Cerebellar cortex (tissue), 1 donor: ENCODE measurements at regions not wholly inside any gene's neighbourhood (a gene's known extent, or its start where the extent isn't known, plus 50 kb on each side); places are given as distances from the start of the nearest gene placed in this dataset.

Source experiments
- DNase-seq: peaks from one replicate; pipeline ENCODE4 v3.0.0-alpha.2; 2015; ENCODE audit warnings: low spot score

DNA sequence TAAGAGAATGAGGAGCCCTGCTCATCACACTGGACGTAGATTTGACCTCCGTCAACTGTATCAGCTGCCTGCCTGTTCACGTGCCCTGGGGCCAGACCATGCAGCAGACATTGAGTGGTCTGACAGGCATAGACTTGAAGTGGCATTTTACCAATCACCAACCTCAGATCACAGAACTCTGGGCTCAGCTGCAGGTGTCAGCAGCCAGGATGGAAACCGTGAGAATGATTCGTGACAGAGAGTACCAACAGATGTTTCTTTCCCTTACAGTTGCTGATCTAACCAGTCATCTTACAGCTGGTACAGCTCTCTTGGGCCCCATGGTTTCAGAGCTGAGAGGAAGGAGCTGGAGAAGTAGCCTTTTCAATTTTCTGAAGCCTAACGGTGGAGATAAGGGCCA lies 148.9 kb downstream of the EN1 start:
- no peak for DNase-seq

DNA sequence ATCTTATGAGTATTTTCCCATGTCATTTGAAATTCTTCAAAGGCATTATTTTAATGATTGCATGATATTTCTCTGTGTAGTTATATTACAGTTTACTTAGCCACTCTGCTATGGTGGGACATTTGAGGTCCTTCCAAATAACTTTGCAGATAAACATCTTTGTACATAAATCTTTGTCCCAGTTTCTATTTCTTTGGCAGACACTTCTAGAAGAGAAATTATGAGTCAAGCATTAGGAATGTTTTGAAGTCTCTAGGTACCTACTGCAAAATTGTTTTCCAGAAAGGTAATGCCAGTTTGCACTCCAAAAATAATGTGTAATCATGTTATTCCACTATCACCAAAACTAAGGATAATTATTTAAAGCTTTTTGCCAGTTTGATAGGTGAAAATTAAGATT lies 149.7 kb downstream of the EN1 start:
- DNase-seq: no peak

DNA sequence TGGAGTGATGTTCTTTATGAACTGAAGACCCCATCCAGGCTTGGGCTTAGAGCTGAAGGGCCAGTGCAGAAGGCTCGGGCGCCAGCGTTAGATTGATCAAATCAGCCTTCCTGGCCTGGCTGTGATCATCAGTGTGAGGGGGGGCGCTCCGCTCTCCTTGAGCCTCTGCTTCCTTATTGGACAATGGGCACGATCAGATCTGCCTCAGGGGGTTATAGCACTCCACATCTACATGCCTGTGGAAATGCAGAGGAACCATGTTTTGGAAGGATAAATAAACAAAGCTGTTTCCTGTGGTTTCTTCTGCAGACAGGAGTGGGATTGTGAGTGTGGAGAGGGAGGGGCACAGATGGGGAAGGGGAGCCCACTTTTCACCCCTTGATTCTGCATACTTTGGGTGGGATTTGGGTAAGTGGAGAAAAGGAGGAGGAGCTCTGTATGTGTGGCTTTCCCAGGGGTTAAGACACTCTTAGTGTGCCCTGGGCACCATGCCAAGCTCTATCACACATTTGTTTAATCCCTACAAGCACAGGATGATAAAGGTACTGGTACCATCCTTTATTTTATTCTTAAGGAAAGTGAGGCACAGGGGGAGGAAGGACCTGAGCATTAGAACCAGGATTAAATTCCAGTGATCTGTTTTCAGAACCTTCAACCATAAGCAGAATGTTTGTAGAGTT lies 150.5 kb downstream of the EN1 start:
- no peak for DNase-seq

DNA sequence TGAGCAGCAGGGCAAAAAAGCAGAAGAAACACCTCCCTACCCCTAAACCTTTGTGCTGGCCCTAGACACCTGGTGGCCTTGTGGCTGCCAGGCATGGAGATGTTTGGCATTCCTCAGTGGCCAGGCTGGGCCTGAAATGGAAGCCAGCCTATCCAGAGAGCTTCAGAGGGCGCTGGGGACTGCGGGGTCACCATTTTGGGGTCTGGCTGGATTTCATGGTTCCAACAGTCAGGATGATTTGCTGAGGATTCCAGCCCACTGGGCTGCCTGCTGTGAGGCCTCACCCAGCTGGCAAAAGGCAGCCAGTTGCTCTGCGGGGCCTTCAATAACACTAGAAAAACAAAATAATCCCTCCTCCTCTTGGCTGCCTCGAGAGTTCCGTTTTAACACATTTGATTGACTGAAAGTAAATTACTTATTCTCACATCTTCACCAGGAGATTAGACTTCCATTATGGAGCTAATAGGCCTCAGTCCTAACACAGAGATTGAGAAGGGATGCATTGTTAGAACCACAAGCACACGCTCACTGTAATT lies 154.1 kb downstream of the EN1 start:
- DNase-seq: no peak

DNA sequence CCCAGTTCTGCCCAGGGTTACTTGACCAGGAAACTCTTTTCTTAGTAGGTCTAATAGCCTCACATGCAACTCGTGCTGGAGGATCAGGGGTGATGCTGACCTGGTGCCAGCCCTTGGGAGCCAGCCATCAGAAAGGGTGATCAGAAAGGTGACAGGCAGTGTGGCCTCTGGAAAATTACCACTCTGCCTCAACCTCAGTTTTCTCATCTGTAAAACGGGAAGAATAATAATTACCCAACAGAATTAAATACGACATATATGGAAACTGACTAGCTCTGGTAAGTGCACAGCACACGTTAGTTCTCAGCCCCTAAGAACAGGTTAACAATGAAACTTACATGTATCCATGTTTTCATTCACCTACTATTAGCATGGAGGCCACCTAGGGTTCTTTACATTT lies 157.6 kb downstream of the EN1 start:
- no peak for DNase-seq

DNA sequence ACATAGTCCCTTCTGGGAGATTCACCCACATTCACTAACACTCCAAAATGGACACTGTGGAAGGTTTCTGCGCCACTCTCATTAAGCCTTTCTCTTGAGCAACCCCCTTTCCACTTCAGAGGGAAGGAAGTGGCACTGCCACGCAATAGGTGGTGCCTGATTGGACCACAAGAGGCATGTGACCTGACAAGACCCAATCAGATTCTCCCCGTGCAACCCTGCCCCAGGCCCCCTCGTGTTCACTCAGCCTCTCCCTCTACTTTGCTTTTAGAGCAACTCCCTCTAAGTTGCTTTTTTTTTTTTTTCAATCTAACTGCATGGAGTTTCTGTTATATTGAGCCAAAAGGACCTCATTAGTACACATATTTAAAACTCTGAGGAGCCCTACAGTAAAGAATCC lies 158.0 kb downstream of the EN1 start:
- no peak for DNase-seq

DNA sequence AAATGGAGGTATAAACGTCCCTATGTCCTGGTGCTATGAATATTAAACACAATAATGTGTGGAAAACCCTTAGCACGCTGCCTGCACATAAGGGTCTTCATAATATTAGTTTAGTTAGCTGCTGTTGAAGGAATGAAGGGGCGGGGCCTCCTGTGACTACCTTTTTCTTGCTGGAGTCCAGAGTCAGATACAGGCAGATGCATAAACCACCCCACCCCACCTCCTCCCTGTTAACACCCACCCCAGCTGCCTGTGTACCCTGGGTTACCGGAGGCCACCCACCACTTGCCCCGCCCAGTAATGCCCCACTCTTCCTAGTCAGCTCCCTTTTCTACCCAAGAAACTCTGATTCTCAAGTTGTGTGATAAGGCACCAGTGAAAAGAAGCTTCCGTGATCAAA lies 158.4 kb downstream of the EN1 start:
- no peak for DNase-seq

DNA sequence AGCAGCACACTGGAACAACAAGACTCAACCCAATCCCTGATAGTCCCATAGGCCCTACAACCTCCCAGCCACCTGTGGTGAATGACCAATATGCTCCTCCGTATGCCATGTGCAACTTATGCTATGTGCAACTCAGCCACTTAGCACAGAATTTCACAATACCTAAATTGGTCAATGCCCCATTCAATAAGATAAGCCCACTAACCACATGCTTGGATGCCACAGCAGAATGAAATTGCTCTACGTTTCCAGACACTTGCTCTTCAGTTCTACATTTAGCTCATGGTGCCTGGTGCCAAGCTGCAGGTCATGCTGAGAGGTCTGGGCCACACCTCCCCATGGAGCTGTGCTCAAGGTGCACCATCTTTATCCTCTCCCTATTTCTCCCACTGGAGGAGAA lies 159.8 kb downstream of the EN1 start:
- no peak for DNase-seq

DNA sequence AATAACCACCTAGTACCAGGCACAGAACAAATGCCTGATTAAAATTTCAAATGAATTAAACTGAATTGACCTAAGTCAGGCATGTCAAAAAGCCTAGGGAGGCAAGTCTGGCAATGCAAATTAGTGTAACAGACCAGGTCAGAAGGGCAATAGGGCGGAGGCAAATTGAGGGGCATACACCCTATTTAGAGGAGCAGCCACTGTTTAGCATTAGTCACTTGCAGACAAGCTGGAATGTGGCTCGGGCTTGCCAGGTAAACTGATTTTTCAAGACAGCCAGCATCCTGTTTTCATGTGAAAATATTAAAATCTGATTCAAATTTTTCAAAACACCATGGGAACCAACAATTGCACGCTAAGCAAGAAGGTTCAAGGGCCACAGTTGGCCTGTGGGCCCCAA lies 160.3 kb downstream of the EN1 start:
- DNase-seq: no peak

DNA sequence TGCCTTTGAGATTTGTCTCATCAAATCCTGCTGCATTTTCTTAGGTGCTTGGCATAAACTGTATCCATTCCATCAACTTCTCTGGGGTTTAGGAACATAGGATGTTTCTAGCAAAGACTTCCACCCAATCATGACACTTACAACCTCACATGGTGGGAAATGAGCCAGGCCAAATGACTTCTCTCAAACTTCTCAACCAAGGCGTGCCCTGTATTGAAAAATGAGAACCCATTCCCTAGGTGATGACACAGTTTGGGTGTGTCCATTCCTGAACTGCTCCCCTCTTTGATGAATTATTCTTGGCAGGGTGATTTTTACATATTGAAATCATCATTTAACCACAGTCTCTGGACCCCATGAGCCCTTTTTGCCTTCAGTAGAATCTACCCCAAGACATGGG lies 161.1 kb downstream of the EN1 start:
- DNase-seq: no peak

DNA sequence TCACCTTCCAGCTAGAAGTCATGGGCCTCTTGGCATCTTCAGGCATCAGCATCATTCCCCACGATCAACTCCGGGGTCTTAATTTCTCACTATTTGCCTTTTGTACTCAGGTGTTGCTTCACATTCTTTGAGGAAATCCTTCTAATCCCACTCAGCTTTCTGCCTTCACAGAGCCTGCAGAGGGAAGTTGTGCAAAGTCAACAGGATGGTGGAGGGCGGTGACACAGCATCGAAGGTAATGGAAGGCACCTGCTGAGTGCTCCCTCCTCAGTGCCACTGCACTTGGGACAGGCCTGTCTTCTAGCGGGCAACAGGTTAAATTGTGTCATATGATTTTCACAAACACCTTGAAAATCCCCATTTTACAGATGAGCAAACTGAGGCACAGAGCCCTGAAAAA lies 164.0 kb downstream of the EN1 start:
- DNase-seq: no peak

DNA sequence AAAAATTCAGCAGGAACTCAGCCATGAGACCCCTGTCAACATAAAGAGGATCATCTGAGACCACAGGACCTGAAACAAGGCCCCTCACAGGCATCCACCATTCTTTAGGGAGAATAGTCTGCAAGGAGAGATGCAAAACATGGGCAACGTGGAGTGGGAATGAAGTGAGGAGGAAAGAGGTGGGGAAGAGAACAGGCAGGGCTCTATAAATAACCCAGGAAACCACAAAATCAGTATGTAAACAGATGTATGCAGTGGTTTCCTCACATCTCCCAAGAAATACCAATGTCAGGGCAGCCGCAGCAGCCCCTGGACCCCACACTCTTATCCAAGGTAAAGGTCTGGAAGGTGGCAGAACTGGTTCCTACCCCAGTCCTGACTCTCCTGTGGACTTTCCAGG lies 168.5 kb downstream of the EN1 start:
- no peak for DNase-seq

DNA sequence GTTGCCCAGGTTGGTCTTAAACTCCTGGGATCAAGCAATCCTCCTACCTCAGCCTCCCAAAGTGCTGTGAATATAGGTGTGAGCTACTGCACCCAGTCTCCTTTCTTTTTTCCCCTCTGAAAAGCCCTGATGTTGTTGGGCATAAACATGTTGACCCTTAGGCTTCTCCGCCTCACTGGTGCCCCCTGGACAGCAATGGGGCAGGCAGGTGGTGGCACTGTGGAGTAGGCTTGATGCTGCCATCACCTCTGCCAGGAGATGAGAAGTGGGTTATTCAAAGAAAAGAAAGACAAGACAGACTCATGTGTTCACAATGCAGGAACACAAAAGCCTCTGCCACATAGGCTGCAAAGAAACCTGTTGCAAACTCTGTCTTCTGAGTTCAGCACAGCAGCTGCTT lies 169.9 kb downstream of the EN1 start:
- DNase-seq: no peak

DNA sequence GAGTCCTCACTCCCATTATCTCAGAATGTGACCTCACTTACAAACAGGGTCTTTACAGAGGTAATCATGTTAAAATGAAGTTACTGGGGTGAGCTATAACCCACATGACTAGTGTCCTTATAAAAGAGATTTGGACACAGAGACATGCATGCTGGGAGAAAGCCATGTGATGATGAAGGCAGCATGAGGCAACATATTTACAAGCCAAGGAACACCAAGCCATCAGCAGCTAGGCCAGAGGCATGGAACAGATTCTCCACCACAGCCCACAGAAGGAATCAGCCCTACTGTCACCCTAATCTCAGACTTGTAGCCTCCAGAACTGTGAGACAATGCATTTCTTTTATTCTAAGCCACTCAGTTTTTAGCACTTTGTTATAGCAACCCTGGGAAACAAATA lies 171.9 kb downstream of the EN1 start:
- DNase-seq: no peak

DNA sequence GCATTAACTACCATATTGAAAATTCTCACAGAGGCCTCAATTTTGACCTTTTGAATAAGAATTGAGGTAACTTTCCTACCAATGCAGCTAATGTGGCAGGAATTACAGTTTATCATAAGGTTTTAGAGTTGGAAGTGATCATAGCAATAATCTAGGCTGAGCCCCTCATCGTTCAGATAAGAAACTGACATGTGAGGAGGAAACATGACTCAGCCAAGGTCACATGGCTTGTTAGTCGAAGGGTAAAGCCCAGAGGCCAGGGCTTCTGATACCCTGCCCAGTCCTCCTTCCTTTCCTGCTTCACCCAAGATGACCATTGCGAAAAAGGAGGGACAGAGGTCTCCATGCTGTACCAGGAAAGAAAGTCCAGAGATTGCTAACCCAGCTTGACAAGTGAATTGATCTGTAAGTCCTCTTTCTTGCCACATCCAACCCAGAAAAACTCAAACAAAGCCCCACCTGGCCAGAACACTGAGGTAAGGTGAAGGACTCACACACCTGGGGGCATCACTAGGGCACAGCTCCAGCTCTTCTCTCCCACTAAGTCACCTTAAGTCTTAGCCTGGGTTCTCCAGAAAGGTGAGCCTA lies 174.8 kb downstream of the EN1 start:
- no peak for DNase-seq

DNA sequence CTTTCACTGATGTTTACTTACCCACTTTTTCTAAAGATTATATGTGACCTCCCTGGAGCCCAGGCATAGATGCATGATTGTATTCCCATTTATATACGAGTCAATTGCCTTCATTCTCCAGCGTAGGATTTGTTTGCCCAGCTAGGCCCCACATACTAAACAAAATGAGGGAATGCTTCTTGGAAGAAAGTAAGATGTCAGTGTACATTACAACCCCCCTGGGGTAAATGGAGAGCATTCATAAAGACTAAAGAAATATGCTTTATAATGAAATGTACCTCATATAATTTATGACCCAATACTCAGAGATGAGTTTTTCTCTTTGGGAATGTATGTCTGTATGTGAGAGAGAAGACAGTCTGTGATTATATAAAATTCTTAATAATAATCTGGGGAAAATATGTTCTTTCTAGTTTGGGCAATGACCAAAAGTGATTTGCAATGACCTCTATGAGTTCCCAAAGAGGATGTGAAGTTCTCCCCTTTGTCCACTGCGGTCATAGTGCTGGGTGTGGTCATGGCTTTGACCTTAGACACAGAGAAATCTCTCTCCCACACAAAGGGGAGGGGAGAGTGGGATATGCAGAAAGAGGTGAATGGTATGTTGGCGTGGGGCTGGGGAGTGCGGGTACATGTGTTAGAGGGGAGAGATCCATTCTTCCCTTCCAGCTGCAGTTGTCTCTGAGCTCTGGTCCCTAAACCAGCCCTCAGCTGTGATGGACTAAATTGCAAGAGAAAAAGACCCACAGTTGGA lies 175.6 kb downstream of the EN1 start:
- DNase-seq: no peak

DNA sequence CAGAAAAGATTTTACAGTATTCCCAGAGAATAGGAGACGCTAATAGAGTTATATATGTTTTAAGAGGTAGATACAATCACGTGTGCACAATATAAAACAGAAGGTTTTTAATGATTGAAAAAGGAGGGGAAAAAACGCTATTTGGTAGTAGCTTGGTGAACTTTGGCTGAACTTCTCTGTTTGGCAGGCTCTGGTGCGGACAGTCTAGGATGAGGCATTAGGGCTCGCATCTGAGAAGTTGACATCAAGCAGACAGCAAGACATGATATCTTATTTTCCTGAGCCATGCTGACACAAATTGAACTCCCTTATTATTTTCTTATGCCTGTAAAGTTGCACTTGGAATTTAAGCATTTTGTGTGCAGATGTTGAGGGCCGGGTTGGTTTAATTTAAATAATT lies 176.6 kb downstream of the EN1 start:
- no peak for DNase-seq

DNA sequence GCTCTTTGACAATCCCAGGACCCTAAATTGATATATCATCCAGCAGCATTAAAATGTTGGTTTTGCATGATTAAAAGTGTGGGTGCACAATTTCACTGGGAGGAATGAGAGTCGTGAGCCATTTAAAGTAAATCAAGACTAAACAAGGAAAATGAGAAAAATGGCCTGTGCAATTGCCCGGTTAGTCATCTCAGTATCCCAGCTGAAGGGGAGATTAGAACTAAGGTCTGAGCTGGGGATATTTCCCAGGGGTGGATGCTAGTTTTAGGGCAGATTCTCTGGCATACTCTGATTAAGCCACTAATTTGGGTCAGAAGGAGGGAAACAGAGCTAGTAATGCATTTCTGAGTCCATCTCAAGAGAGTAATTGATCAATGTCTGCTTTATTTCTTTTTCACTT lies 177.2 kb downstream of the EN1 start:
- DNase-seq: no peak

DNA sequence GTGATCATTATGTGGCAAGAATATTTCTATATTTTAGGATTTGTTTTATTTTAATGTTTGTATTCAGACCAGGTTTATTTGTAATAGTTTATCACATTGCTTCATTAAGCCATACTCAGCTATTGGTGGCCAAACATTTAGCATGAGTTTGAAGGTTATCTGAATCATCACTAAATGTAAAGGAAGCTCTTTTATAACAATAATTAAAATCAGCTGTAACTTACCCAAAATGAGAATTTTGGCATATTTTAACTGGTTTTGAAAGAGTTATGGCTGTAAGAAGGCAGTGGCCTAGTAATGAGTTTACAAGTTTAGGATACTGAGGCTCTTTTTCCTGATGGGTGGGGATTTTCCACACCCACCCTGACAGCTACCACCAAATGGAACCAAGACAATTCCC lies 177.8 kb downstream of the EN1 start:
- DNase-seq: no peak

DNA sequence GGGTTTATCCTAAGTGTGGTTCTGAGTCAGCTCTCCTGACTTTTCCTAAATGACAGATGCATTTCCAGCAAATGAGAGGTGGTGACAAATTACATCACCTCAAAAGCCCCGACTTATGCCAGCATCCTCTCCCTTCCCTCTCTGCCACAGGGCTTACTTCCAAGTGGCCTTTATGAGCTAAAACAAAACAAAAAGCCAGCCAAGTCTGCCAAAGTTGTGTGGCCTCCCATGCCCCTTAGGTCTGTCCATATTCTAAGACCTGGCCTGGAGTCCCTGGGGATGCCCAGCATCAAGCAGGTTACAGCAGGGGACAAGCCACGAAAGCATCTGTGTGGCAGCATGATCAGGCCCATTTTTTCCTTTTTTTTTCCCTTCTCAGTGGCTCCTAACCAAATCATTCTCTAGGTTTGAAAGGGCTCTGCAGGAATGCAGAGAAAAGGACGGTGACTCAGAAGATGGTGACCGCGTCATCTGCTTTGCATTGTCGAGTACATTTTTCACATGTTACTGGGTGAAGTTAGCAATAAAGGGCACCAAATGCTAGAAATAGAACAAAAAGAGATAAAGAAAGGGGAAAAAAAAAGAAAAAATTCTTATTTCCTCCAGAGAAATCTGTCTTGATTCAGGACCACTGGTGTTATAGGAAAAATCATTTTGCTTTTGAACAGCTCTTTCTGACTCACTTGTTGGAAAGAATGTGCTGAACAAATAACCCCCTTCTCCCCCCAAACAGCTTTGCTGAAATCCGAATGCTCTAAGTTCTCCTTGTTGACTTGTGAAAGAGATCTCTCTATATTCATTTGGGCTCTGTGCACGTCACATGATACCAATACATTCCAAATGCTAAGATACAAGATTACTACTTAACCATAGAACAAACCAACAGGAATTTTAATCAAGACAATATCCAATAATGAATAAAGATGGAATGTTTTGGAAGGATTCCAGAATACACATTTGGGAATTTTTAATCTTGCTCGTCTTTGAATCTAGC lies 178.7 kb downstream of the EN1 start:
- no peak for DNase-seq

DNA sequence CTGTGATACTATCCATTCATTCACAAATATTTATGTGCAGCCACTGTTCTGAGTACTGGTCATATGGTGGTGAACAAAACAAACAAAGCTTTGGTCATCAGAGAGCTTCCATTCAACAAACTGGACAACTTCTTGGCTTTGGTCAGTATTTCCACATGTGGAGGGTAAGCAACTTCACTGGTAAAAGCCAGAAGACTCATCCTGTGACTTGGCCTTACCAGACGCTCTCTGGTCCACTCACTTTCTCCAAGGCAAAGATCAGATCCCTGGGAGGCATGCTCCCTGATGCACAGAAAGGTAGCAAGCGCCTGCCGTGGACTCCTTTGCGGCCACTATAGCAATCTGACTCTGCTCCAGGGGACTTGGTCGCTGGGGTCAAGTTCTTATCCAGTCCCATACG lies 179.5 kb downstream of the EN1 start:
- DNase-seq: no peak

DNA sequence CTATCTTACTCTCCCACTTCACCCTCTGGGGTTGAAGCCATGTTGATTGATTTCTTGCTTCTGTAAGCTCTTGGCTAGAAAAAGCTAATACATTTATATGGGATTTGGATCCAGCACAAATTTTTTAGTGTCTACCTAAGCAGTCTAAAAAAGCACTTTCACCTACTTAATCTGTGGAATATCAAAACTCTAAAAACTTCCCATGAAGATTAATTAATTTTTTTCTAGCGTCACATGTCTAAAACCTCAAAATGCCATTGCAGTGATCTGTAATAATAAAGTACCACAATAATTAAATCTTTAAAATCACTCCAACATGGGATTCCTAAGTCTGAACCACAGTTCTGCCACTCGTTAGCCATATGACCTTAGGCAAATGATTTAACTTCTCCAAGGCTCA lies 180.1 kb downstream of the EN1 start:
- DNase-seq: no peak
